Activated CD4-positive, alpha-beta T cell treated with anti-CD3 and anti-CD28 coated beads, Interleukin-10, Interleukin-2, amounts not matched to agents 100 ng/mL and 50 ng/mL, durations not matched to agents 16 hours and 8 hours (primary cell): ENCODE measurements at regions not wholly inside any gene's neighbourhood (a gene's known extent, or its start where the extent isn't known, plus 50 kb on each side); places are given as distances from the start of the nearest gene placed in this dataset.
"Not testable (repeated sequence)": the region's sequence is repeated elsewhere in the genome, so short reads cannot be mapped to it uniquely, and the experiment has no call there.

Source experiments
- DNase-seq: peaks from one replicate; pipeline ENCODE4 v3.0.0-alpha.2; 2020

DNA sequence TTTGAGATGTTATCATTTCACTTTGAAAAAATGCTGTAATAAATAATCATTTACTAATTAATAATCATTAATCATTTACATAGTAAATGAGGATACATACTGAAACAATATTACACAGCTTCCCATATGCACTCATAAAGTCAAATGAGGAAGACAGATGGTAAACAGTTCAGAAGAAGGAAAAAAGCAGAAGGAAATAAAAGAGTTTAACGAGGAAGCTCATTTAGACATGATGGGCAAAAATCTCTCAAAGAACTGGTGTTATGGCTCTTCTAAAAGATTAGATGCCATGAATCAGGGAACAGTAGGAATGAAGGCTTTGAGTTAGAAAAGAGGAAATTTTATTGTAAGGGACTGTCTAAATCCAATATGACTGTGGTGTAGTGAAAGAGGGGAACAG, 347.6 kb downstream of the PTPRC start:
- no peak for DNase-seq

DNA sequence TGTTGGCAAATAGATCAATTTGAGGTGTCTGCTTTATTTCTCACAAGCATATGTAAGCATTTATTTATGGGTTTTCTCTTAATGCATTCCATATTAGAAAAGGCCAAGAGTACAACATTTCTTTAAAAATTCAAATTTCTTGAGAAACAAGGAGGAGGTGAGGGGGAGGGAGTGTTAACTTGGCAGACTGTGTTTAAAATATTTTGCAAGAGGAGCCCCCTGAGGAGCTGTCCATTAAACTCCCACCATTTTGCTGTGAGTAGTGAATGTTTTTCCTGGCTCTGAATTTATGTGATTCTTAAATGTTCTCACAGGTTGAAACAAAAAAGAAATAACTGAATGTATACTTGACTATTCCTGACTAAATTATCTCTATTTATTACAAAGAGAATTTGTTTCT, 363.8 kb downstream of the PTPRC start:
- no peak for DNase-seq

DNA sequence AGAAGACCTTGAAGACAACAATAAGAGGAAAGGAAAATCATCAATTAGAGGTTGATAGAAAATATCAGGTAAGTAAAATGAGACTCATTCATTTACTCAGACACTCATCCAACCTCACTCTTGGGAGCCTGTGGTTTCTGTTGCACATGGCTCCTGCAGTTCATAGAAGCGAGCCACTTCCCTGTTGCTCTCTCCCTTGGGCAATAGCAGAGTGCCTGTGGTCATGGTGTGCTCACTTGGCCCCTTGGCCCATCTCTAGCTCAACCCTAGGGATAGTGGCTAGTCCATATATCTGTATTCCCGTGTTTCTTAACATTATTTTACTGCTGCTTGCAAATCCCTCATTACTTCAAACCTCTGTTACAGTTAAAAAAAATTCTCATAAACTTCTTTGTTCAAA, 368.6 kb downstream of the PTPRC start:
- DNase-seq: peak; percentile 35

DNA sequence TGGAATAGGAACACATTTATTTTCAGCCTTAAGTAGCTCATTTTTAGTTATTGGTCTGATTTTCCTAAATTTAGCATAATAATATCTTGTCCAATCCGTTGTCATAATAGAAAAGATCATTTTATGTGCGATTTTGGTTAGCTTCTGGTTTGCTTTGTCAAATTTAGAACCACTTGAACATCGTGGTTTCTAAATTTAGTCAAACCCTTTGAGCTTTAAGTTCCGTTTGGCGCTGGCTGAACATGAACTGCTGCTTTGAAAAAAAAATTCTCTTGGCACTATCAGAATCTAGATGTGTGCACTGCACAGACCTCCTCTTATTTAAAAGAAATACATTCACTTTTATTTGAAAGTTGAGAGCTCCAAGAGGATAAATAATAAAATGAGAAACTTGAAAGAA, 370.6 kb downstream of the PTPRC start:
- DNase-seq: peak; percentile 84

DNA sequence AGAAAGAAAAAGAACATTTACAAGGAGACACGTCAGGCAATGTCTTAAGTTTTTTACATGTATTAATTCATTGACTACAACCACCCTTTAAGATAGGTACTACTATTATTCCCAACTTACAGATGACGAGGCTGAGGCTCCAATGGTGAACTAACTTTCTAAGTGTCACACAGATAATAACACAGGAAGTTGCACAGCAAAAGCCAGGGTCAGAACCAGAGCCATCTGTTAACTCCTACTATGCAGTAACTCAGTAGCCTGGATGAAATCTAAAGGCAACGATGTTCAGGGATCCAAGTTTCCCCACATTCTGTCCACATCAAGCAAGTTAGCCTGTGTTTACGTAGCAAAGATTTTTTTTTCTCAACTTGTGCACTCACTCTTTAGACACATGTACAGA, 371.7 kb downstream of the PTPRC start:
- peak; percentile 54 for DNase-seq

DNA sequence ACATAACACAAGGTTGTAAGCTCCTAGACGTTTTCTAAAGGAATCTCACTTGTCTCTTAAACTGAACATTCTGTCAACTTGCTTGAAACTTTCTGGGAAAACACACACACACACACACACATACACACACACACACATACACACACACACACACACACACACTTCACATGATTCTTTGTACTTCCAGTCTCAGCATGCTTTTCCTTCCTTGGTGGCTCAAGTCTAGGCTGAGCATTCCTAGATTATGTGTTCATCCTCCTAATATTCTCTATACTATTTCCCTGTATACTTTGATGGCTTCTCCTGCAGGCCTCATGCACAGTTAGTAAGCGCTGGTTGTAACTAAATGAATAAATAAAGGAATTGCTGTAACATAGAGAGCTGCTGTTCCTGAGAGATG, 372.1 kb downstream of the PTPRC start:
- no peak for DNase-seq

DNA sequence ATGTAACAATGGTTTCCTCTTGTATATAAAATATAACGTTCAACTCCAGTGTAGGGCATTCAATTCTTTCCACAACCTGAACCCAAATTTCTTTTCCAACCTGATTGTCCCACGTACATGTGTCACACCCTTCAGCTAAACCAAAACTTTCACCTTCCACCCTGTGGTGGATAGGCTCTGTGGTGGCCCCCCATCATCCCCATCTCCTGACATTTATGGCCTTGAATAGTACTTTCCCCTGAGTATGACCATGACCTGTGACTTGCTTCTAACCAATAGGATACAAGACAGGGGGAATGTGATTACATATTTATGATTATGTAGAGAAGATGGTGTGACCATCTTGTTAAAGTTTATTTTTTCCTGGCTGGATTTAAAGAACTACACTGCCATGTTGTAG, 377.0 kb downstream of the PTPRC start:
- no peak for DNase-seq

DNA sequence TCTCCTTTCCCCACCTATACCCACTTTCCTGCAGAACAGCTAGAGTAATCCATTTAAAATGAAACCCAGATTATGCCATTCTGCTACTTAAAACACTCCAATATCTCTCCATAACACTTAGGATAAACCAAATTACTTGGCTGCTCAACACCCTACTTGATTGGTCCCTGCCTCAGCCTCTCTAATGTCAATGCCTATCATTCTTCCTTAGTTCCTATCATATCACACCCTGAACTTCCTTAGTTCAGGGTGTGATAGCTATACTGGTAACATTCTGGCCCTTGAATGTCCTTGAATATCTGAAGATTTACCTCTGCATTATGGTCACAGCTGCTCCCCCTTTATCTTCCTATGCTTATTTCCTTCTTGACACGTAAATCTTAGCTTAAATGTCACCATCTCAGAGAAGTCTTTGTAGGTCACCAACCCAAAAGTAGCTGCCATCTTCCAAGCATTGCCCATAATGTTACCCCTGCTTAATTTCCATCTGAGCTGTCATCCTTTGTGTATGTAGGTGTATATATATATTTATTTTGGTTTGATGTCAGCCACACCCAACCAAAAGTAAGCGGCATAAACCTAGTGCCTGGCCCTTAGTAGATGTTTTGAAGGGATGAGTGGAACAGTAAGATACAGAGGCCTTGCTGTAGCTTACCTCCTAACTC, 379.8 kb downstream of the PTPRC start:
- no peak for DNase-seq

DNA sequence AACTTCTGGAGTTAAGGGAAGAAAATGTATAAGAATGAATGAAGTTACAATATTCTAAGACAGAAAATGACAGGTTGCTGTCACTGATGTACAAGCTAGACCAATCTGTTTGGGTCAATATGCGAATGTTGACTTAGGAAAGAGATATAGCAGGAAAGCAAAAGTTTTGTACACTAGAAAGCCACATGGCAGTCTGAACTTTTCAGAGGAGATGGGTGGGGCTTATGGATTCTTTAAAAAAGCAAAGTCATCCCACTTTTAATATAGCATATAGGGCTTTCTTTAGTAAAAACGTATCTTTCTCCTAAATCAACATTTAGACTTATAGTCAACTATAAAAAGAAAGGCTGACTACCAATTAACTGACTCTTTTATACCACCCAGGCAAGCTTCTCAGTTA, 381.2 kb downstream of the PTPRC start:
- DNase-seq: no peak

DNA sequence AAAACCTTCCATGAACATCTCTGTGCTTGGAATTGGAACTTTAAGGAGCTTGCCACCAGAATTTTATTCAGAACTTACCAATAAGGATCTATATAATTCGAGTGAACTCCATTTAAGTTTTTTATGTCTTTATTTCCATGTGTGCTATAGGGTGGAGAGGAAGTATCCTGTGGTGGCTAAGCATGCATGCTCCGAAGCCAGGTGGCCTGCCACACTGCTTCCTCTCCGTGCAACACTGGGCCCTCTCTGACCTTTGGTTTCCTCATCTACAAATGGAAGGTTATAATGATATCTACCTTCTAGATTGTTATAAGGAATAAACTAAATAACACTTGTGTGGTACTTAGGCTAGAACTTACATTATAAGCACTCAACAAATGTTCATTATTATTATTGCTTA, 382.1 kb downstream of the PTPRC start:
- DNase-seq: no peak

DNA sequence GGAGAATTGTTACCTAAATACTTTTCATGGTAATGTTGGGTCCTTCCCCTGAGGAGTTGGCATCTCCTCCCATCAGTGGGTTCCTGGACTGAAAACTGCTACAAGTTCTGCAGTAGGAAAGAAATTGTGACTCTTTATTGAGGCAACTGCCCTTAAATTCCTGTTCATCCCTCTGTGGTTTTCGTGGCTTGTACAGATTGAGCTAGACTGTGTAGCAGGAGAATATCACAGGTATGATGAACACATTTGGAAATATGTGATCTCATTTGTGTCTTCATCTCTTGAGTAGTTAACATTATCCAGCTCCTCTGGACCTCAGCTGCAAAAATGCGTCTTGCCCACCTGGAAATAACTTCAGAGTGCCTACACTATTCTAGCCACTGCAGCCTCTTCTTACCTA, 390.6 kb downstream of the PTPRC start:
- DNase-seq: no peak

DNA sequence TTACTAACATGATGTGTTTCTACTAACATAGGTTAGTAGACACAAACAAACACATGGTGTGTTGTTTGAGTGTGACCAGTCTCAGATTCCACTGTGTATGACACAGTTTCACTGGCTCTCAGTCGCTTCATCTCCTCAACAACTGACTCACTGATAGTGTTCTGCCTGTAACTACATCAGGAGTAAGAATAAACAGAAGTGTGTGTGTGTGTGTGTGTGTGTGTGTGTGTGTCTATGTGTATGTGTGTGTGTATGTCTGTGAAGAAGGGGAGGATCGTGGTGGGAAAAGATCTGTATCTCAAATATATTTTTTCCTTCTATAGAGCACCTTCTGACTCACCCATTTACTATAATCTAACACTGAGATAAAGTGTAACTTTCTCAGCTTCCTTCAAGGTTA, 391.0 kb downstream of the PTPRC start:
- DNase-seq: peak; percentile 24

DNA sequence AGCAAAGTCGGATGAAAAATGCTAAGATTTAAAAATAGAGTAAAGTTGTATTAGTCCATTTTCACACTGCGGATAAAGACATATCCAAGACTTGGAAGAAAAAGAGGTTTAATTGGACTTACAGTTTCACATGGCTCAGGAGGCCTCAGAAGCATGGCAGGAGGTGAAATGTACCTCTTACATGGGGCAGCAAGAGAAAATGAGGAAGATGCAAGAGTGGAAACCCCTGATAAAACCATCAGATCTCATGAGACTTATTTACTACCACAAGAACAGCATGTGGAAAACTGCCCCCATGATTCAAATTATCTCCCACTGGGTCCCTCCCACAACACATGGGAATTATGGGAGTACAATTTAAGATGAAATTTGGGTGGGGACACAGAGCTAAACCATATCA, 391.7 kb downstream of the PTPRC start:
- DNase-seq: not testable (repeated sequence)

DNA sequence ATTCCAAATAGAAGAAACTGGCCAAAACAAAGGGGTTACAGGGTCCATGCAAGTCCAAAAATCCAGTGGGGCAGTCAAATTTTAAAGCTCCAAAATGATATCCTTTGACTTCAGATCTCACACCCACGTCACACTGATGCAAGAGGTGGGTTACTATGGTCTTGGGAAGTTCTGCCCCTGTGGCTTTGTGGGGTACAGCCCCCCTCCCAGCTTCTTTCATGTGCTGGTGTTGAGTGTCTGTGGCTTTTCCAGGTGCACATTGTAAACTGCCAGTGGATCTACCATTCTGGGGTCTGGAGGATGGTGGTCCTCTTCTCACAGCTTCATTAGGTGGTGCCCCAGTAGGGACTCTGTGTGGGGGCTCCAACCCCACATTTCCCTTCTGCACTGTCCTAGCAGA, 392.3 kb downstream of the PTPRC start:
- not testable (repeated sequence) for DNase-seq

DNA sequence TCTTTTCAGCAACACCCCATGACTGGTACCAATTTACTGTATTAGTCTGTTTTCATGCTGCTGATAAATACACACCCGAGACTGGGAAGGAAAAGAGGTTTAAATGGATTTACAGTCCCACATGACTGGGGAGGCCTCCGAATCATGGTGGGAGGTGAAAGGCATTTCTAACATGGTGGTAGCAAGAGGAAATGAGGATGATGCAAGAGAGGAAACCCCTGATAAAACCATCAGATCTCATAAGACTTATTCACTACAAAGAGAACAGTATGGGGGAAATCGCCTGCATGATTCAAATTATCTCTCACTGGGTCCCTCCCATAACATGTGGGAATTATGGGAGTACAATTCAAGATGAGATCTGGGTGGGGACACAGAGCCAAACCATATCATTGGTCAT, 393.6 kb downstream of the PTPRC start:
- DNase-seq: not testable (repeated sequence)

DNA sequence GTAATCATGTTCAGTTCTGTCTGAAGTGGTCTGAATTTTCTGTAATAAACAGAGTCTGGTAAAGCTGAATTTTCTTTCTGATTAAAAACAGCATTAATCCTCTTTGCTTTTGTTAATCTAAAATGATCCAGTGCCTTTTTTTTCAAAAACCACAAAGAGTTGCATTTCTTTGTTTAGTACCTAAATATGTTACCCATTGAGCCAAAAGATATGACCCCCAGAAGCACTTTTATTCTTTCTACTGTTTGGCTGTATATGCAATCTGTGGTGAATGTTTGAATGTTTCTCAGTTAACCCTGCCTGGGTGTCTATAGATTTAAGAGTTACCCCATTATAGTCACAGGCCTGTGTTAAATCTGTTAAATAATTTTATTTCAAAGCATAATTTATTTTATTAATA, 394.8 kb downstream of the PTPRC start:
- DNase-seq: no peak

DNA sequence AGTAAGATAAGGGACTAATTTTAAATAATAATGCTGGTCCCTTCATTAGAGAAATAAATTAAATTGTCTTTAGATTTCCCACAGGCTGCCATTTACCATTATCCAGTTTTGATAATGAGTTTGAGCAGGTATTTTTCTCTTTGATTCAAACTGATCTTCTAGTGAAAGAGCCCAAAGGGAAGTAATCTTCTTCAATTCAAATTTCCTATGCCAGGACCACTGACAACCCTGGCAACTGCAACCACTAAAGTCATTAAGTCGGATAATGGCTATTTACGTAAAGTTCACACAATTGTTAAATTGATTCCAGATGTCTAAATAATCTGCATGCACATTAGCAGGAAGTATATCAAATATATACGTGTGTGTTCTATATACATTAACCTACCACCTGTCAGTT, 399.3 kb downstream of the PTPRC start:
- DNase-seq: no peak

DNA sequence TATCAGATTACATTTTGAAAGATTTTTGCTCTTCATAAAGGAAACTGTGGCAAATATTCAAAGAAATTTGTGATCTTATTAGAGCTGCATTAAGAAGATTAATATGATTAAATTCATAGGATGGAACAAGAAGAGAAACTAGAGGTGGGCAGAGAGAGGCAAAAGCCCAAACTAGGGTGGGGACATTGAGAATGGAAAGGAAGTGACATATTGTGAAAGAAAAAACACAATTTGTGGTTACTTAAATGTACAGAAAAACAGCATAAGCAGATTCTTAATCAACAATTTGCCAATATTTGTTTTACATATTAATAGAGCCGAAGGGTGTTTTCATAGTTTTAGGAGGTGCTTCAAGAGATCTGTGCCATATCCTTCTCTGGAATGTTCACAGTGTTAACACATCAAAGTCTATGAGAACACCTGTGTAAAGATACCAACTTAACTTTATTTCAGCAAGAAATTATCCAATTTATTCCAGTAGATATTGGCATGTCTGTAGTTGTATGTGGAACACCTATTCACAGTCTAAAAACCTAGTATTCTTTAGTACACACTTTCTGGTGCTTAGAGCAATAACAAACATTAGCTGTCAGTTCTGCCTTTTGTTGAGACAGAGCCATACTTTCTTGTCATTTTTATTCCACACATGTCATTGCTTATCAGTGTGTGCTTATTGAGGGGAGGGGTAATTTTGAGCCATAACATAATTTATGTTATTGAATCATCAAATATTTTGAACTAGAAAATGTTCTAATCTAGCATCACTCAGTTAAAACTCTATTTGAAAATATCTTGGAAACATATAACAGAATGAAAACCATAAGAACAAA, 401.5 kb downstream of the PTPRC start:
- DNase-seq: peak; percentile 41

DNA sequence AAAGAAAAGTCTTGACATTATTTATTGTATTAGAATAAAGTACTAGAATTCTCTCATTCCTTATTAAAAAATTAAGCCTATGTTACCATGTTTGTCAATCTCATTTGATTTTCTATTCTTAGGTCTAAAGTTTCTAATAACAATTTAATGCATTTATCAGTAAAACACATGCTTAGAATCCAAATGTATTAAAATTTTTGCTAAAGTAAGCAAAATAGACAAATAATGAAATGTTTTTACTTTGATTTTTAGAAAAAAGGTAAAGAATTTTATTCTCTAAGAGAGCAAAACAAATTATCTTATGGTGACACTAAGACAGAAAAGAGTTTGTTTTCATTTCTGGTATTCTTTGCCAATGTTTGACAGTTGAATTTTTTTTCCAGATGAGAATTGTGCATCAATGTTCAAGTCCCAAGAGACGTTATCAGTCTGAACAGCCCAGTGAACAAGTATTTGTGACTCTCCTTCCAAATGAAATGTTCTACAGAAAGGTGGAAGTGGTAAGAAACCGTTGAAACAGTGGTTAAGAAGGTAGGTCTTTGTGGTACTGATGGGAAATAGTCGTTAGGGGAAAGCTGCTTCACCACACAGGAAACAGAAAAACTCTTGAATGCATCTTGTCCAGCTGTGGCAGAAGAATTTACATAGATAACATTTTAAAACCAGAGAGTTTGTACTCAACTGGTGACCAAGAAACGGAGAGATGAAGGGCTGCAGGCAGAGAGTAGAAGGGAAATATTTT, 402.5 kb downstream of the PTPRC start:
- peak; percentile 94 for DNase-seq

DNA sequence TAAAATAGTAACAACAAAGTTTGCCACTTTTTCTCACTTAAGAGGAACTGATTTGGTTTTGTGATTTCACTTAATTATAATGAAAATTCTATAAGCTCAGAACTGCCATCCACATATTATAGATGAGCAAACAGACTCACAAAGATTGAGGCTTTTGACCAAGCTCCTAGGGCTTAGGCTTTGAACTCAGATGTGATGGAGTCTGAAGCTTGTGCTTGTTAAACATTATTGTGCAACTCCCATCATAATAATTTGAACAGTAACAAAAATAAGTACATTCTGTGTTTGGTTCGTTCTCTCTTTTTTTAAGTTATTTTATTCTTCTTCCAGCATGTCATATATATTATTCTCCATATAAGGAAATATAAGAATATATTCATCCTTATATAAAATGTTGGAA, 403.4 kb downstream of the PTPRC start:
- DNase-seq: peak; percentile 18

DNA sequence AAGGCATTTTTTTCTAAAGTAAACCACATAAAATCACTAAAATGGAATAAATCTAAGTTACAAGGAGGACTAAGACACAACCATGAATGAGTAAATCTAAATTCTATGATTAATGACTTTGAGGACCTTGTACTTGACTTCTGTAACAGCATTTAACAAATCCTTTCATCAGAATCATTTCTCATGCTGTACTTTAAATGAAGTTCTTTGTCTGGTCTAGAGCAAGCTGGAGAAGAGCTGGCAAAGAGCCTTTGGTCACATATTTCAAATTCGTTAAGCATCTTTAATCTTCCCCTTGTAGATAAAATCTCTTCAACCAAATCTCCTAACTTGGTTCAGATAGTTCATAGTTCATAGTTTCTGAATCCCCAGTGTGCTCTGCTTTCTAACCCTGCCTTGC, 405.4 kb downstream of the PTPRC start:
- DNase-seq: no peak

DNA sequence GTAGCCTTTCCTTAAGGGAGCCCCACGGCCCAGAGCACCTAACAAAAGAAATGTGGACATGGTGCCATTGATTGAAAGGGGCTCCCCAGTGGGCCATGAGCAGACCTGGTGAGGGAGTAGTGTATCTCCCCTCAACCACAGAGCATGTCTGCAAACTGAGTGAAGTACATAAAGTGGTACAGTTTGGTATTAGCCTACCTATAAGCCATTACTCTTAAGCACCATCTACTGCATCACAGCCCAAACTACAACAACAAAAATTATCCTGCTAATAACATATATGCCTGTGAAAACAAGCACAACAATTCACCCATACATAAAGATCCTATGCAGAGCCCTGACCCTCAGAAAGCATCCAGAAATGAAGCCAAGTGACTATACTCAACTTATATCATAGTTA, 407.8 kb downstream of the PTPRC start:
- no peak for DNase-seq

DNA sequence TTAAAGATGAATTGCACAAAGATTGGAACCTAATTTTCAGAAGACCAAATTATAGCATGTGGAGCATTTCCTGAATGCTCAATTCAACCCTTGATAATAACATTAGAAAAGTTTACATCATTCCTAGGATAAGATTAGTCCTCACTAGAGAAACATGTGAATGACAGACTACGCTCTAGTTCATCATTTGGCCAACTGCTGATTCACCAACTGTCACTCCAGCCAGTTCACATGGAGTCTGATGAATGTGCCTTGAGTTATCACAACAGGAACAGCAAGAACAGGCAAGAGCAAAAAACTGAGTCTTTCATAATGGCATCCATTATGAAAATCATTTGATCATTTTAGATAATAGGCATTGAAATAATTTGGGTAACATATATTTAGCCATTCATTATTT, 415.9 kb downstream of the PTPRC start:
- DNase-seq: no peak

DNA sequence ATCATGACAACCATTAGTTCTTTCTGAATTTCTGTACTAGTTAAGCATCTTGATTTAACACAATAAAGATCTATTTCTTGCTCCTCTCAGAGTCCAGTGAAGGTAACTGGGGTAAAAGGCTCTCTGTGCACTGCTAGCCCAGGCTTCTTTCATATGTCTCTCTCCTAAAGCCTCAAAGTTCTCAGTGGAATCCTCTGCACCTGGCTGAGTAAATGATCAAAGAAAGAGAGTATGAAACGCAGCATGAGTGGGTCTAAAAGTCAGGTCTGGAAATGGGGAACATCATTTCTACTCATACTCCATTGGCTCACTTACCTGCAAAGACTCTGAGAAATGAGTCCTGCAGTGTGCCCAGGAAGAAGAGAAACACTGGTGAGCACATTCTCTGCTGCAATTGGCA, 418.5 kb downstream of the PTPRC start:
- DNase-seq: no peak
